ENCODE measurements at regions not wholly inside any gene's neighbourhood (a gene's known extent, or its start where the extent isn't known, plus 50 kb on each side); places are given as distances from the start of the nearest gene placed in this dataset.

DNA sequence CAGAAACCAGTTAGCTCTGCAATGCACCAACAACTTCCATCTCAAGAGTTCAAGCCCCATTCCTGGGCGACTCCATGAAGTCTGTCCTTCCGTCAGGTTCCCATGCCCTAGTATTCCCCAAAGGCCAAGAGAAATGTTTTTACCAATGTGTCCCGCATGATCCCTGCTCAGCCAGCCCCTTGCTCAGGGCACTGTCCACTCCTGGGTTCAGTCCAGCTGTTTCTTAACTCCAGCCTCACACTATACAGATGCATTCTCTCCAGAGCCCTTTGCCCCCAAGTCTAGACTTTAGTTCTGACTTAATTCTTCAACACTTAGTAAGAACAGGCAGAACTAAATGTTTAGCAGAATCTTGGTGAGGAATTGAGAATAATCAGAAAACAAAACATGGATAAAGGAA, 497.5 kb downstream of the SOX6 start:
- DNase-seq (ENCODE audit: low read depth) = no peak
- H3K4me3 ChIP-seq (replicated peaks; ENCODE audit: low read depth, low read length) = no peak overlapping the region
- TF ChIP-seq, protein P1, sequence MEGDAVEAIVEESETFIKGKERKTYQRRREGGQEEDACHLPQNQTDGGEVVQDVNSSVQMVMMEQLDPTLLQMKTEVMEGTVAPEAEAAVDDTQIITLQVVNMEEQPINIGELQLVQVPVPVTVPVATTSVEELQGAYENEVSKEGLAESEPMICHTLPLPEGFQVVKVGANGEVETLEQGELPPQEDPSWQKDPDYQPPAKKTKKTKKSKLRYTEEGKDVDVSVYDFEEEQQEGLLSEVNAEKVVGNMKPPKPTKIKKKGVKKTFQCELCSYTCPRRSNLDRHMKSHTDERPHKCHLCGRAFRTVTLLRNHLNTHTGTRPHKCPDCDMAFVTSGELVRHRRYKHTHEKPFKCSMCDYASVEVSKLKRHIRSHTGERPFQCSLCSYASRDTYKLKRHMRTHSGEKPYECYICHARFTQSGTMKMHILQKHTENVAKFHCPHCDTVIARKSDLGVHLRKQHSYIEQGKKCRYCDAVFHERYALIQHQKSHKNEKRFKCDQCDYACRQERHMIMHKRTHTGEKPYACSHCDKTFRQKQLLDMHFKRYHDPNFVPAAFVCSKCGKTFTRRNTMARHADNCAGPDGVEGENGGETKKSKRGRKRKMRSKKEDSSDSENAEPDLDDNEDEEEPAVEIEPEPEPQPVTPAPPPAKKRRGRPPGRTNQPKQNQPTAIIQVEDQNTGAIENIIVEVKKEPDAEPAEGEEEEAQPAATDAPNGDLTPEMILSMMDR (IDR thresholded peaks at IDR 0.05; ENCODE audit: low read length, missing control alignments) = no peak

DNA sequence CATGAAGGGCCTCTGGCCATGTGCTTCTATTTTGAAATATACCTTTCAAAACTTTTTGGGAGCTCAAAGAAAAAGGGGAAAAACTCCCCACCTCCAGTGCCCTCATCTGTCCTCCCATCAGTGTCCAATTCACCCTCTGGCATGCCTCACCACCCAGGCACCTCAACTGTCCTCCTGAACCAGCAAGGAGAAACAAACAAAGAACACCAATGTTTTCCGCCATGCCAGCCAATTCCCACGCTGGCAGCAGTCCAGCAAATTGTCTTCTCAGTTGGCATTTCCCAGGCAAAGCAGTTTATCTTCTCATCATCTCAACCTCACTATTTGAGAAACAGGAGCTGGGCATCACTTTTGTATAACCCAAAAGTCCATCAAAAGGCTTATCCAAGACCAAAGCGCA, 496.9 kb downstream of the SOX6 start:
- H3K4me3 ChIP-seq (replicated peaks; ENCODE audit: low read depth, low read length) = no peak overlapping the region
- TF ChIP-seq, protein P1 (IDR thresholded peaks at IDR 0.05; ENCODE audit: low read length, missing control alignments) = no peak
- DNase-seq (ENCODE audit: low read depth) = no peak

DNA sequence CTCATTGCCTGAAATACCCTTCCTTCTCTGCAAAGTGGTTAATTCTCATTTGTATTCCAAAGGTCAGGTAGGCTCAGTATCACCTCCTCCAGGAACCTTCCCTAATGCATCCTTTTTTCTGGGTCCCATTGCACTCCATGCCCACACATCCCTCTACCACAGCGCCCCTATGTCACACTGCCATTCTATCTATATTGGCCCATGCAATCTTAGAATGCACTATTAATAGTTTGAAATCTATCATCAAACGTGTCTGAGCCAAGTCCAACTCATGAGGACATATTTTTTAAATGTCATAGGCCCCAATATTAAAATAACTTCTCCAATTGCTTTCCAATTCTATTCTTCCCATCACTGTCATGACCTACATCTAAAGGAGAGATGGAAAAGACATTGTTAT, 495.1 kb downstream of the SOX6 start:
- H3K4me3 ChIP-seq (replicated peaks; ENCODE audit: low read depth, low read length) = no peak overlapping the region
- no peak for DNase-seq (ENCODE audit: low read depth)
- TF ChIP-seq, protein P1 (IDR thresholded peaks at IDR 0.05; ENCODE audit: low read length, missing control alignments) = no peak

DNA sequence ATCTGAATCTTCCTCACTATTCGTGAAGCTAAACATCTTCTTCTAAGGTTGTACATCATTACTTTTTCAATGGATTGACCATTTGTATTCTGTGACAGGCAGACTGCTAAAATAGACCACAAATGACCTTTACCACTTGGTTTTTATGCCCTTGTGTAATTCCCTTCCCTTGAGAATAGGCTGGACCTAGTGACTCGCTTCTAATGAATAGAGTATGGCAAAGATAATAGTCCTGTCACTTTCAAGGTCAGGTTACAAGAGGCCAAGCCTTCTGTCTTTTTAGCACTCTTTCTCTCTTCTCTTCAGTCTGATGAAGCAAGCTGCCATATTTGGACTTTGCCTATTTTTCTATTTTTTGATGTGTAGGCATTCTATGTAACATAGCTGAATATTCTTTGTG, 492.9 kb downstream of the SOX6 start:
- DNase-seq (ENCODE audit: low read depth) = no peak
- TF ChIP-seq, protein P1 (IDR thresholded peaks at IDR 0.05; ENCODE audit: low read length, missing control alignments) = no peak
- no peak overlapping the region for H3K4me3 ChIP-seq (replicated peaks; ENCODE audit: low read depth, low read length)

DNA sequence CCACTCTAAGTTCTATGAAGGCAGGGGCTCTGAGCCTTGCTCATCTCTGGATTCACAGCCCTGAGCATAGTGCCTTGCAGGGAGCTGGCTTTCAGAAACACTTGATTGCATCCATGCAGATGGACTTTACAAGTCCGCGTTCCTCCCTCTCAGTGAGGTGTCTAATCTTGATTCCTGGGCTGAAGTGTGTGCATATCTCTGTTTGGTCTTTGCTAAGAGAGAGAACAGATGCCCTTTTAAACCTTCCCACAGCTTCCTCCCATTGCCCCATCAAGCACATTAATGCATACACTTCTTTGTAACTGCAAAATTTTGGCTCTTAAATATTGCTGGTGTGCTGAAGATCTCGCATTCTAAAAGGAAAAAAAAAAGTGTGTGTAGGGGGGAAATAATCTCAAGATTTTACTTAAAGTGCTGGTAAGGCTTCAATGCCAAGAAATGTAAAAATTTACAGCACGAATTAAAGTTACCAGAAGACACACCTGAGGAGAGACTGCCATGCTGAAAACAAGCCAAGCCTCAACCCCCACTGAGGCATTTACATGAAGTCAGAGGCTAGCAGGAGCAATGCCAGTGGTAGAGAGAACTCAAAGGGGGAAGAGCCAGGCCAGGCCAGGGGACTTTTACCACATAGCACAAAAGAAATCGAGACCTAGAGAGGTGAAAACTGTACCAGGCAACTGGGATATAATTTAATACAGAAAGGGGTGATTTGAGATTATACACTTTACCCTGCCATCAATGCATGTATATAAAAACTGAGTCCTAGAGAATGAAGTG, 492.1 kb downstream of the SOX6 start:
- TF ChIP-seq, protein P1 (IDR thresholded peaks at IDR 0.05; ENCODE audit: low read length, missing control alignments) = no peak
- no peak for DNase-seq (ENCODE audit: low read depth)
- no peak overlapping the region for H3K4me3 ChIP-seq (replicated peaks; ENCODE audit: low read depth, low read length)

DNA sequence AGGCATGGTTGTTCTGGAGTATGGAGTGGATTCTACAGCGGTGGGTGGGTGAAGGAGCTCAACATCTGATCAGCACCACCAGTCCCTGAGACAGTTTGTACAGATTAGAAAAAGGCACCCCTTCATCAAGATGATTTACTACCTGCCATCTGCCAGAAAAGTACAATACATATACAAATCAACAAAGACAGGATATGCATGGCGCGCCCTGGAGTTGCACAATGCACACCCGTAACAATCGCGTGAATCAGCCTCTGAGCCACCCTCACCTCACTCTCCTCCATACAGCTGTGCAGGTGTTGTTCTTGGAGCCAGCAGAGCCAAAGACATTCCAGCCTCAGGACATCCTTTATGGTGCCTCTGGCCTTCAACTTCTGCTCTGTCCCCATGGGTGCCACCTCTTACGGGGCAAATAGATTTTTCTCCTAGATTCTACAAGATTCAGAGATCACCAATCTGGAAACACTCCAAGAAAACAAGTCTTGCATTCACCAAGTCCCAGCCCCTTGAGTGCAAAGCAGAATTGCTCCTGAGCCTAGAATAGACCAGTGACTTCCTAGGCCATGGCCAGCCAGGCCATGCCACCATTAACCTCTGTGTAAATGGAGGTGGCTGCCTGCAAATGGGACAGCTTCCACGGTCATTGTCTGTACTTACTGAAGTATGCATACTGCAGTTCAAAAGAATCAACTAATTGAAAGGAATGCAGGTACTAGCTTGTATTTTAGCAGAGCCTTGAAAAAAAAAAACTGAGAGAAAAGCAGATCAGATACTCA, 490.9 kb downstream of the SOX6 start:
- TF ChIP-seq, protein P1 (IDR thresholded peaks at IDR 0.05; ENCODE audit: low read length, missing control alignments) = no peak
- H3K4me3 ChIP-seq (replicated peaks; ENCODE audit: low read depth, low read length) = no peak overlapping the region
- no peak for DNase-seq (ENCODE audit: low read depth)

Data from fibroblast of pulmonary artery (primary cell).